HG02970 (cell line): ENCODE measurements at regions not wholly inside any gene's neighbourhood (a gene's known extent, or its start where the extent isn't known, plus 50 kb on each side); places are given as distances from the start of the nearest gene placed in this dataset.
A peak's percentile ranks its signal among the peaks of the same experiment; 100 is the strongest.
"Not testable (repeated sequence)": the region's sequence is repeated elsewhere in the genome, so short reads cannot be mapped to it uniquely, and the experiment has no call there.

Experiments
- ATAC-seq: cut with Tn5 transposase; IDR thresholded peaks from one replicate; pipeline ENCODE4 v1.9.1; 2021; ENCODE audit warnings: mild to moderate bottlenecking, moderate library complexity, moderate number of reproducible peaks; ENCODE audit not compliant: unreplicated experiment, low FRiP score

GRCh38 chr4:117135634-117136354 lies 50.4 kb upstream of the TRAM1L1 start:
- no peak for ATAC-seq

- no peak for ATAC-seq
Measured at GRCh38 chr4:117137145-117137544, 51.8 kb upstream of the TRAM1L1 start.

GRCh38 chr4:117138732-117139131 lies 53.4 kb upstream of the TRAM1L1 start:
- ATAC-seq = not testable (repeated sequence)

- no peak for ATAC-seq
Measured at GRCh38 chr4:117154251-117154650, 68.9 kb upstream of the TRAM1L1 start.

- no peak for ATAC-seq
Measured at GRCh38 chr4:117156806-117157205, 71.4 kb upstream of the TRAM1L1 start.

- ATAC-seq = no peak
Measured at GRCh38 chr4:117157360-117157759, 72.0 kb upstream of the TRAM1L1 start.

- no peak for ATAC-seq
Measured at GRCh38 chr4:117162976-117163375, 77.6 kb upstream of the TRAM1L1 start.

GRCh38 chr4:117164338-117164737 lies 79.0 kb upstream of the TRAM1L1 start:
- no peak for ATAC-seq

- ATAC-seq = not testable (repeated sequence)
Measured at GRCh38 chr4:117175369-117175768, 90.0 kb upstream of the TRAM1L1 start.

GRCh38 chr4:117203231-117203630 lies 117.9 kb upstream of the TRAM1L1 start:
- no peak for ATAC-seq

- ATAC-seq = no peak
Measured at GRCh38 chr4:117210551-117210950, 125.2 kb upstream of the TRAM1L1 start.

GRCh38 chr4:117224256-117224655 lies 138.9 kb upstream of the TRAM1L1 start:
- no peak for ATAC-seq

GRCh38 chr4:117225471-117225870 lies 140.1 kb upstream of the TRAM1L1 start:
- ATAC-seq = no peak

- no peak for ATAC-seq
Measured at GRCh38 chr4:117227925-117228324, 142.5 kb upstream of the TRAM1L1 start.

- ATAC-seq = no peak
Measured at GRCh38 chr4:117239434-117239833, 154.1 kb upstream of the TRAM1L1 start.

GRCh38 chr4:117249333-117249732 lies 164.0 kb upstream of the TRAM1L1 start:
- peak; percentile 98 for ATAC-seq

GRCh38 chr4:117264072-117264471 lies 178.7 kb upstream of the TRAM1L1 start:
- no peak for ATAC-seq

GRCh38 chr4:117267317-117267716 lies 181.9 kb upstream of the TRAM1L1 start:
- no peak for ATAC-seq

- no peak for ATAC-seq
Measured at GRCh38 chr4:117284736-117285135, 199.4 kb upstream of the TRAM1L1 start.

GRCh38 chr4:117293784-117294183 lies 208.4 kb upstream of the TRAM1L1 start:
- no peak for ATAC-seq

- ATAC-seq = no peak
Measured at GRCh38 chr4:117302226-117302625, 216.8 kb upstream of the TRAM1L1 start.

GRCh38 chr4:117311215-117311614 lies 225.8 kb upstream of the TRAM1L1 start:
- no peak for ATAC-seq

- ATAC-seq = no peak
Measured at GRCh38 chr4:117311989-117312388, 226.6 kb upstream of the TRAM1L1 start.
